SJCRH30 (cell line): ENCODE measurements at regions not wholly inside any gene's neighbourhood (a gene's known extent, or its start where the extent isn't known, plus 50 kb on each side); places are given as distances from the start of the nearest gene placed in this dataset.

ENCODE experiments used
- DNase-seq, 2 experiments: peaks; one replicate each; pipeline ENCODE4 v3.0.0-alpha.2; 2015 to 2020
- H3K27ac ChIP-seq: fragments of 250-450 bp; sonication (Bioruptor Pico); 2 replicates; pipeline ENCODE4 v1.5.1; 2020; ENCODE audit warnings: mild to moderate bottlenecking, moderate library complexity
- H3K27me3 ChIP-seq: fragments of 250-450 bp; sonication (Bioruptor Pico); 2 replicates; pipeline ENCODE4 v1.5.1; 2020; ENCODE audit warnings: mild to moderate bottlenecking, moderate library complexity
- H3K36me3 ChIP-seq: fragments of 250-450 bp; sonication (Bioruptor Pico); 2 replicates; pipeline ENCODE4 v1.5.1; 2020; ENCODE audit warnings: mild to moderate bottlenecking, moderate library complexity
- H3K4me1 ChIP-seq: fragments of 250-450 bp; sonication (Bioruptor Pico); 2 replicates; pipeline ENCODE4 v1.5.1; 2020; ENCODE audit warnings: mild to moderate bottlenecking, moderate library complexity
- H3K4me3 ChIP-seq: fragments of 250-450 bp; sonication (Bioruptor Pico); 2 replicates; pipeline ENCODE4 v1.5.1; 2020; ENCODE audit warnings: mild to moderate bottlenecking, moderate library complexity
- H3K9me3 ChIP-seq: fragments of 250-450 bp; sonication (Bioruptor Pico); replicated peaks from 2 replicates; pipeline ENCODE4 v1.5.1; 2020; ENCODE audit warnings: mild to moderate bottlenecking, moderate library complexity

DNA sequence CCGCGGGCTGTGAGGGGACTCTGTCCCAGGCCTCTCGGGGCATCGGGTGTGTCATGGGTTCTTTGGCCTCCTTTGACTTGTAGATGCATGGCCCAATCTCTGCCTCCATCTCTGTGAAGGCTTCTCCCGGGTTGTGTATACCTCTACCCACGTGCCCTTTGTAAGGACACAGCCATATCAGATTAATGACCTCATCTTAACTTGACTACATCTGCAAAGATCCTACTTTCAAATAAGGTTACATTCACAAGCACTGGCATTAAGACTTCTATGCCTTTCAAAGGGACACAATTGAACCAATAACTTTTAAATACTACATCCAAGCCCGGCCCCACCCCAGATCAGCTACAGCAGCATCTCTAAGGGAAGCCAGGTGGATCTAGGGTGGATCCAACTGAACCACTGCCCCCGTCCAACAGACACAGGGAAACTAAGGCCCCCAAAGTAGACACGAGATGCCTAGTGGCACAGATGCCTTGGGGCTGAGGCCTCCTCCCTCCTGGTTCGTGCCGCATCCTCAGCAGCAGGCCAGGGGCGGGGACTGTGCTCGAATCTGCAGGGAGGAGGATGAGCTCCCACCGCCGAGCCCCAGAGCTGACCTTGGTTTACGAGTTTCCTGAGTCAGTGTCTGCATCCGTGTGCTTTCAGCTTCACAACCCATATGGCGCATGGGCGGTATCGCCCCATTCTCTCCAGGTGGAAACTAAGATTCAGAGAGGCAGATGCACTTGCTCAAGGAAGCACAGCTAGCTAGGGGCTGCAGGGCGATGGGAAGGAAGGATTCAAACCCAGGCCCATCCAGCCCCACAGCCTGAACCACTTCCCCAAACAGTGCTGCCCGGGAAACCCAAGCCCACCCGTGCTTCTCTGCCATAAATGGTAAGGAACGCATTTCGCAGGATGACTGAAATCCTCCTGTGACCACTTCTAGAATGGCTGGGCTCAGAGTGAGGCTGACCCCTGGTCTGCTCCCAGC lies 353.3 kb downstream of the C16orf95 start:
- Histone ChIP-seq H3K9me3 (no peaks in the 10 kb centered on the region), H3K4me3 (no peak overlapping the region), H3K4me1 (peaks cover 24% of the 10 kb centered on the region), H3K27me3 (no peaks in the 10 kb centered on the region), H3K36me3 (no peaks in the 10 kb centered on the region), H3K27ac (no peak overlapping the region)
- DNase-seq: no peak

DNA sequence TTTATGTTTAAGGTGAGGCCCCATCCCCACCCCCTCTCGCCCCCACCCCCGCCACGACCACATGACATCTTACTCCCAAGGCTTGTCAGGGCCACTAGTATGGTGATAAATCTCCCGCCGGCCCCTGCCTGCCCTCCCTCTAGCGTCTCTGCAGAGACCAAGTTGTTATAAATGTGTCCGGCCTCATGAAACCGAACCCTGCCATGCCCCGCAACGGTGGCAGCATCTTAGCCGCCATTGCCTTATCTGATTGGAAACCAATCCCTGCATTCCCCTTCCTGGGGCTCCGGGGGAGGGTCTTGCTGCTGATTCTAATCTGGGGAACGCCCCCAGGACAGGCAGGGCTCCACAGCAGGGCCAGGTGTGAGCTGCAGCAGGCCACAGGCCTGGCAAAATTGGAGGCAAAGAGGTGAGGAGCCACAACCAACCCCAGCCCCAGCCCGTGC lies 352.4 kb downstream of the C16orf95 start:
- H3K4me1 ChIP-seq: peaks cover 29% of the 10 kb centered on the region
- no peak overlapping the region for H3K4me3 ChIP-seq
- no peaks in the 10 kb centered on the region for H3K27me3 ChIP-seq
- H3K36me3 ChIP-seq: no peaks in the 10 kb centered on the region
- DNase-seq: peak; percentile 32 to 50
- H3K27ac ChIP-seq: no peak overlapping the region
- H3K9me3 ChIP-seq: no peaks in the 10 kb centered on the region

DNA sequence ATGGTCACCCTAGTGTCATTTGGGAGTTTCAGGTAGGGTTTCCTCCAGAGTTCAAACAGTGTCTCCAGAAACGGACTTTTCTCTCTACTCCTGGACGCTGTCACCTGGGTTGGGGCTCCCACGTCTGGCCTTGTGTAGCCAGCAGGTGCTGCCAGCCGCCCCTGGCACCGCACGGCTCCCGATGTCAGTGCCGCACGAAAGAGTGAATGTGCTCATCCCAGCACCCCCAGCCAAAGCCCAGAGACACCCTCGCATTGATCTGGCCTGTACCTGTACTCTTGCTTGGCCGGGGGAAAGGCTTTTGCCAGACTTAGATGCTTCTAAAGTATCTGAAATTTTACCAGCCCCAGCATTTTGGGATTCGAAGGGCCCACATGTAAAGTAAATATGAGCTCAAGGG lies 351.9 kb downstream of the C16orf95 start:
- Histone ChIP-seq H3K27ac (no peak overlapping the region), H3K4me1 (peaks cover 29% of the 10 kb centered on the region), H3K27me3 (no peaks in the 10 kb centered on the region), H3K4me3 (no peak overlapping the region), H3K9me3 (no peaks in the 10 kb centered on the region), H3K36me3 (no peaks in the 10 kb centered on the region)
- DNase-seq: no peak

DNA sequence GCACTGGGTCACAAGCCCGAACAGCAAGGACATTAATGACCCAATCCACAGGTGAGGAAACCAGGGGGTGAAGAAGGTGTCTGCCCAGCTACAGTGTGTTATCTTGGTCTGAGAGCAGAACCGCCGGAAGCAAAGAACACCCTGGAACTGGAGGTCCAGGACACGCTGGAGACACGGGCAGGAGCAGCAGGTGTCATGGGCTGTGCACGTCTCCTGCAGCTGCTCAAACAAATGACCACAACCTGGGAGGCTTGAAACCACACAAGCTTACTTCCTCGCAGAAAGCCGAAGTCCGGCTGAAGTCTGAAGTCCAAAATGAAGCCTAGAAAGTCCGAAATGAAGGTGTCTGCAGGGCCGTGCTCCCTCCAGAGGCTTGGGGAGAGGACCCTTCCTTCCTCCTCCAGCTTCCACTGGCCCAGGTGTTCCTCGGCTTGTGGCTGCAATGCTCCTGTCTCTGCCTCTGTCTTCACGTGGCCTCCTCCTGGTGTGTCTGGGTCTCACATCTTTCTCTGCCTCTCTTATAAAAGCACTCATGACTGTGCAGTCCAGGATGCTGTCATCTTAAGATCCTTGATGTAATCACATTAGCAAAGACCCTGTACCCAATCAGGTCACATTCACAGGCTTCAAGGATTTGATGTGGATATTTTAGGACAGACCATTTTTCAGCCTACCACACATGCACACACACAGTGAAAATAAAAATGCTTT lies 351.2 kb downstream of the C16orf95 start:
- Histone ChIP-seq H3K27ac (no peak overlapping the region), H3K36me3 (no peaks in the 10 kb centered on the region), H3K27me3 (no peaks in the 10 kb centered on the region), H3K9me3 (no peaks in the 10 kb centered on the region), H3K4me1 (peaks cover 32% of the 10 kb centered on the region), H3K4me3 (no peak overlapping the region)
- peak; percentile 28 to 53 for DNase-seq

DNA sequence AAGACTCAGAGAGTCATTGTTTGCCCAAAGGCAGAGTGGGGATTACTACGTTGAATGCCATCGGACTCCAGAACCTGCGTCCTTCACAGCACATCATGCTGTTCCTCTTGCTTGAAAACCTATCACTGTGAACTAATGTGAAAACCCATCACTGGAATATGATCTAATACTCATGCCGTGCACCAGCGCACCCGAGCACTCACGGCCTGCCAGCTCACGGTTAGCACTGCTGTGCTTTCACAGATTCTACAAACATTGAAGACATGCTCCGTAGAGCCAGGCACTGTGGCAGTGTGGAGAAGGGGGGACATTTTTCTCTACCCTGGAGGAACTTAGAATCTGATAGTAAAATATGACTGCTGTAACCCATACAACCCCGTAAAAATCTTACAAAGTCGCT lies 350.4 kb downstream of the C16orf95 start:
- H3K4me1 ChIP-seq: peaks cover 37% of the 10 kb centered on the region
- H3K27me3 ChIP-seq: no peaks in the 10 kb centered on the region
- no peak for DNase-seq

DNA sequence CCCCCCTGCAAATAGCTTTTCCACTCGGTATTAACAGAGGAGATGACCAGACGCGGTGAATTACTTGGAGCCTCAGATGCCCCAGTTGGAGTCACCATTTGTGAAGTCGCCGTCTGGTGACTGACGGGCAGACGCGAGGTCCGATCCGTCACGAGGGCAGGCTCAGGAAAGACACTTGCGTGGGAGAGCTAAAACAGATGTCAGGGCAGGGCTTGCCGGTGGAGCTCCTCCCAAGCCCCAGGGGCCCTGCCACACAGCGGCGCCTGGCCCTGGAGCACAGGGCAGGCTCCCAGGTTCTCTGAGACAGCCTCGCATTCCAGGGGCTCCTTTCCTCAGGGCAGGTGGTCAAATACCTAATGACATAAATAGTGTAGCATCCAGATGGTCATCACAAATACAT lies 348.3 kb downstream of the C16orf95 start:
- no peaks in the 10 kb centered on the region for H3K9me3 ChIP-seq
- H3K4me1 ChIP-seq: peaks cover 37% of the 10 kb centered on the region
- no peak overlapping the region for H3K27ac ChIP-seq
- no peaks in the 10 kb centered on the region for H3K36me3 ChIP-seq
- no peaks in the 10 kb centered on the region for H3K27me3 ChIP-seq
- no peak overlapping the region for H3K4me3 ChIP-seq
- peak in 1 of 2 experiments; percentile 20 for DNase-seq

More for the DNA sequence above, 350.4 kb downstream of the C16orf95 start:
- Histone ChIP-seq H3K4me3 (no peak overlapping the region), H3K27ac (no peak overlapping the region), H3K9me3 (no peaks in the 10 kb centered on the region), H3K36me3 (no peaks in the 10 kb centered on the region)

DNA sequence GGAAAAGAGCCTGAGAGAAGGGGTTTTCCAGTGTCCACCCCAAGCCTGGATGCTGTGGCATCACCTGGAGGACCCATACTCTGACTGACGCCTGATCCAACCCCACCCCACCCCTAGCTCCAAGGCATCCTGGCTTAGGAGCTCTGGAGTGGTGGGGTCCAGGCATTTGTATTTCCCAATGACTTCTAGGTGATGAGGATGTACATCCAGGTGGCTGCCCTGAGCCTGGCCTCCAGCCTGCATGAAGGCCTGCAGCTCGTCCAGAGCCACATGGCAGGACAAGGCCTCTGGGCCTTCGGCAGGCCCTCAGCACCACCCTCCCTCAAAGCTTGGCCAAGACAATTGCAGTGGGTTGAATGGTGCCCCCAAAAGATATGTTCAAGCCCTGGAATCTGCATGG lies 347.5 kb downstream of the C16orf95 start:
- Histone ChIP-seq H3K27me3 (no peaks in the 10 kb centered on the region), H3K27ac (no peak overlapping the region), H3K4me3 (no peak overlapping the region), H3K36me3 (no peaks in the 10 kb centered on the region), H3K4me1 (peaks cover 35% of the 10 kb centered on the region), H3K9me3 (no peaks in the 10 kb centered on the region)
- DNase-seq: no peak

DNA sequence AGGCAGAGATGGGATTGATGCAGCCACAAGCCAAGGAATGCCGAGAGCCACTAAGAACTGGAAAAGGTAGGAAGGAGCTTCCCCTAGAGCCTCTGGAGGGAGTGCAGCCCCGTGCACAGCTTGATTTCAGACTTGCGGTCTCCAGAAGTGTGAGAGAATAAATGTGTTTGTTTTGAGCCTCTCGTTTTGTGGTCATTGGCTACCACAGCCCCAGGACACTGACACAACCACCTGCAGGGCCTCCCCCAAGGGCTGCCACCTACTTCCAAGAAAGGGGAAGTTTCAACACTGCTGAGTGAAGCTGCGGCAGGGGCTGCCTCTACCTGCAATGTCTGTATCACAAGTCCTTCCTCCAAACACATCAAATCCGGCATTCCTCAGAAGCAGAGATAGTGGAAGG lies 346.9 kb downstream of the C16orf95 start:
- no peaks in the 10 kb centered on the region for H3K27me3 ChIP-seq
- H3K9me3 ChIP-seq: no peaks in the 10 kb centered on the region
- H3K27ac ChIP-seq: no peak overlapping the region
- no peak overlapping the region for H3K4me3 ChIP-seq
- no peak for DNase-seq
- H3K36me3 ChIP-seq: no peaks in the 10 kb centered on the region
- H3K4me1 ChIP-seq: peaks cover 29% of the 10 kb centered on the region

DNA sequence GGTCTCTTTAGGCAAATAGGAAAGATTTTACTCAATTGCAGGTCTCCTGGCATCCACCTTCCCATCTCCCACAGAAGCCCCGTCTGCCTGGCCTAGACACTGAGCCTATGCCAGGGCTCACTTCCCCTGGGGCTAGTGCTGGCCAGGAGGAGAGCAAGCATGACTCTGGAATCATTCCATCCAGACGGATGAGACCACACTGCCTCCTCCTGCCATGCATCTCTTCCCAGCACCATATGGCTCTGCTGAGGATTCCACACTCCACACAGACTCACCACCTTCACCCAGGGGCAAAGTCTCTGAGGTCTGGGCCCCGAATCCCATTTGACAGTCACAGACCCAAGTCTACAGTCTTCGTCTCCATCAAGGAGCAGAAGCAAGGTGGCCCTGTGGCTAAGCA lies 346.5 kb downstream of the C16orf95 start:
- Histone ChIP-seq H3K9me3 (no peaks in the 10 kb centered on the region), H3K27me3 (no peaks in the 10 kb centered on the region), H3K27ac (no peak overlapping the region), H3K4me1 (peaks cover 25% of the 10 kb centered on the region), H3K4me3 (no peak overlapping the region), H3K36me3 (no peaks in the 10 kb centered on the region)
- DNase-seq: no peak

DNA sequence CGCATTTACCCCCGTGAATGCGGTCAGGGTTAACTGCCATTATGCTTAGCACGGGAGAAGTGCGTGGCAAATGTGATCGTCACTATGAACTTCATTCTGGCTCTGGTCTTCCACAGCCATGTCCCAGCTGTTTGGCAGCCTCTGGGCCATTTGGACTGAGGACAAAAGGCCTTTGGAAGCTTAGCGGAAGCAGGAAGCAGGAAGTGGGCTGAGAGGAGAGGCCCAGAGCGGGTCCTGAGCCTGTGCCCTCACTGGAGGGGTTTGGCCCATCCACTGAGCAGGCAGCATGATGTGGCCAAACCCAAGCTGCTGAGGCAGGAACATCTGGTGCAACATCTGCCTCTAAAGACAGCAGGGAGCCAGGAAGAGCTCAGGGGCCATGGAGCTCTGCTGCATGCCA lies 345.9 kb downstream of the C16orf95 start:
- Histone ChIP-seq H3K4me1 (peaks cover 20% of the 10 kb centered on the region), H3K9me3 (no peaks in the 10 kb centered on the region), H3K27me3 (no peaks in the 10 kb centered on the region), H3K4me3 (no peak overlapping the region), H3K27ac (no peak overlapping the region), H3K36me3 (no peaks in the 10 kb centered on the region)
- peak; percentile 26 to 58 for DNase-seq

DNA sequence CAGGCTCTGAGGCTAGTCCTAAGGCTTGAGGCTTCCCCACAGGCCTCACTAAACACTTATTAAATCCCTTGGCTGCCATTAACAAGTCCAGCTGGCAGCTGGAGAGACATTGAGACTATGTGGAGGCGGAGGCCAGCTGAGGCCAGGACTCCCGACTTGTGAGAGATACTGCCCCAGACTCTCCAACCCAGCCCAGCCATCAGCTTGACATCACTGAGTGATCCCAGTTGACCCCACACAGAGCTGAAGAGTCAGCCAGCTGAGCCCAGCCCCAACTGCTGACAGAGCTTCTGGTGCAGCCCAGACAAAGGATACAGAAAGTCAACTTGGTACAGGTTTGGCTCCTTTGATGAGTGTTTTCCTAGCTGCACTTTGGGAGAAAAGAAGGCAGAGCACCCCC lies 343.1 kb downstream of the C16orf95 start:
- Histone ChIP-seq H3K9me3 (no peaks in the 10 kb centered on the region), H3K4me3 (no peak overlapping the region), H3K4me1 (peaks cover 11% of the 10 kb centered on the region), H3K27me3 (no peaks in the 10 kb centered on the region), H3K36me3 (no peaks in the 10 kb centered on the region), H3K27ac (no peak overlapping the region)
- DNase-seq: no peak

DNA sequence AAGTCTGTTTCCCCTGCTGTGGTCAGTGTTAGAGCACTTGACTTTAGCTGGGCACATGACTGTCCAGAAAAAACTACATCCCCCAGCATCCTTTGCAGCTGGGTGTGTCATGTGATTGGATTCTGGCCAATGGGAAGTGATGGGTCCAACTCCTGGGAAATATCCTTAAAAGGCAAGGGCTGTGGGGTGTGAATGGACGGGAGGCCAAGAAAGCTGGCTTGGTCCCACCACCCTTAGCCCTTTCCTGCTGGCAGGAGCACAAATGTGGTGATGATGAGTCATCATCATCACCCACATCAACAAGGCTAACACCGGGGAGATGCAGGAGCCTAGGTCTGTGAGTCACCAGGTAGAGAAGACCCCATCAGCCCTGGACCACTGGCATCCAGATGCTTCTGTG lies 341.7 kb downstream of the C16orf95 start:
- Histone ChIP-seq H3K4me3 (no peak overlapping the region), H3K9me3 (no peaks in the 10 kb centered on the region), H3K27ac (no peak overlapping the region), H3K27me3 (no peaks in the 10 kb centered on the region), H3K36me3 (no peaks in the 10 kb centered on the region), H3K4me1 (peaks cover 8% of the 10 kb centered on the region; the same call in 1 of the 2 replicates)
- peak; percentile 58 to 79 for DNase-seq

DNA sequence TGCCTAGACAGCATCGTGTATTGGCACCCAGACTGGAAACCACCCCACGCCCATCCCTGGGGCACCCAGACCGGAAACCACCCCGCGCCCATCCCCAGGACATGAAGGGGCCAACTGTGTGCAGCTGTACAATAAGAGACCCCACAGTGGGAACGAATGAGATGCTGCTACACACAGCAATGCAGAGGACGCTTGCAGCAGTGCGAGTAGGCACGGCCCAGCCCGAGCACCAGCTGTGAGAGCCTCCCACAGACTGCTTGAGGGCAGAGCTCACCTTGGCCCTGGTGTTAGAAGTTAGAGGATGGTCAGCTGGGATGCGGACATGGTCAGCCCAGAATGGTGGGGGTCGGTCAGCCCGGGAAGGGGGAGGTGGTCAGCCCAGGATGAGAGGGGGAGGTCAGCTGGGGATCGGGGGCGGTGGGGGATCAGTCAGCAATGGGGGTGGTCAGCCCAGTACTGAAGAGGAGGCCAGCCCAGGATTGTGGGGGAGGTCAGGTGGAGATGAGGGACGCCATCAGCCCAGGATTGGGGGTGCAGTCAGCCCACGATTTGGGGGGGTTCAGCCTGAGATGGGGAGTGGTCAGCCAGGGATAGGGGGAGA lies 340.0 kb downstream of the C16orf95 start:
- H3K36me3 ChIP-seq: no peaks in the 10 kb centered on the region
- no peak overlapping the region for H3K27ac ChIP-seq
- no peak overlapping the region for H3K4me3 ChIP-seq
- H3K4me1 ChIP-seq: no peaks in the 10 kb centered on the region; the same call in 1 of the 2 replicates
- no peaks in the 10 kb centered on the region for H3K9me3 ChIP-seq
- H3K27me3 ChIP-seq: no peaks in the 10 kb centered on the region
- DNase-seq: no peak

DNA sequence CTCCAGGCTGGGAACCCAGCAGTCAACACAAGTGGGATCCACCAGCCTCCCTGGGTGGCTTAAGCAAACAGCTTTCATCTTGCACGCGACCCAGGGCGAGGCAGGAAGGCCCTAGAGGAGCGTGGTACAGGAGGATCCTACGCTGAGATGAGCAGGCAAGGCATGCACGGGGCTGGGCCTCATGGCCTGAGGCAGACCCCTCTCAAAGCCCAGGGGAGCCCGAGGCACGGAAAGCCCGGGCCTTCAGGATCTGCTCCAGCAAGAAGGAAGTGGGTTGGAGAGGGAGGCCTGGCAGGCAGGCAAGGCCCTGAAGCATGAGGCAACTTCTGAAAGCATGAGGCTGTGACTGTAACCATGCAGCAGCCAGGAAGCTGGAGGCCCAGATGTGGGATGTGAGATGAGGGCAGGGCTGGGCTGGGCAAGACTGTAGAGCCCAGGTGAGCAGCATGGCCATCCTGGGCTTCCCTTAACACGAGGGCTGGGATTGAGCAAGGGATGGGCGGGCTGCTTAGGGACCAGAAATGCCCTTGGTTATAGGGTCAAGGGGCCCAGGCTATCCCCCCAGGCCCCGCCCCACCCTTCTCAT lies 338.7 kb downstream of the C16orf95 start:
- H3K9me3 ChIP-seq: no peaks in the 10 kb centered on the region
- no peak for DNase-seq
- no peaks in the 10 kb centered on the region for H3K27me3 ChIP-seq
- no peaks in the 10 kb centered on the region; the same call in 1 of the 2 replicates for H3K4me1 ChIP-seq
- no peak overlapping the region for H3K4me3 ChIP-seq
- H3K27ac ChIP-seq: no peak overlapping the region
- H3K36me3 ChIP-seq: no peaks in the 10 kb centered on the region
